Pancreas (tissue), 10 donors: ENCODE measurements at regions not wholly inside any gene's neighbourhood (a gene's known extent, or its start where the extent isn't known, plus 50 kb on each side); places are given as distances from the start of the nearest gene placed in this dataset.

Source experiments
- ATAC-seq, 4 donors: fragments of 200-7000 bp; cut with Tn5 transposase; one replicate each; pipeline versions ENCODE4 v1.8.0 to v1.9.1; 2020; ENCODE audit warnings: mild to moderate bottlenecking in 4 of 4, moderate library complexity in 4 of 4
- DNase-seq, 6 donors: peaks; one replicate each; pipeline ENCODE4 v3.0.0-alpha.2; 2020
- FAIRE-seq: peaks from 2 replicates; lab custom pipeline; 2012; peaks lifted over from hg19 to GRCh38; lab: Jason Lieb, UNC
- H3K27ac ChIP-seq, 4 donors: fragments of 200-600 bp; sonication (generic); 1 replicate in 3 of 4; 2 replicates in 1 of 4; pipeline versions ENCODE4 v1.5.0 to v1.8.0; 2020
- H3K27me3 ChIP-seq, 4 donors: fragments of 200-600 bp; one replicate each; pipeline ENCODE4 v1.8.0; 2021
- H3K36me3 ChIP-seq, 3 donors: fragments of 200-600 bp; sonication (generic) in 1 of 3; one replicate each; pipeline versions ENCODE4 v1.5.0 to v1.8.0; 2020 to 2021
- H3K4me1 ChIP-seq, 3 donors: fragments of 200-600 bp; one replicate each; pipeline ENCODE4 v1.8.0; 2021
- H3K4me3 ChIP-seq, 4 donors: fragments of 200-600 bp; sonication (generic) in 2 of 4; one replicate each; pipeline versions ENCODE4 v1.5.0 to v1.8.0; 2020 to 2021
- H3K9me3 ChIP-seq, 4 donors: fragments of 200-600 bp; one replicate each; pipeline ENCODE4 v1.8.0; 2021
- WGBS, 2 donors: extraction: QIAGEN DNeasy Blood & Tissue Kit; methylation state at CpG; one replicate each; pipeline ENCODE4 v1.1.7; 2013; 5-methylcytosine and 5-hydroxymethylcytosine counted together
- intact Hi-C, 3 donors: fragments of 100-400 bp; cut with DNase I; formaldehyde crosslinking; loops; one replicate each; pipeline versions ENCODE4 v1.11.1 to v1.14.2; 2022
- TF ChIP-seq, protein P1 (sequence below), 4 donors: fragments of 200-600 bp; sonication (generic) in 3 of 4; IDR thresholded peaks; one replicate each; pipeline versions ENCODE4 v1.5.0 to v1.8.0; 2021; ENCODE audit warnings: antibody characterized with exemption in 4 of 4
- donor health status: healthy with polysubstance abuse.
- donor health status: DM: no; HTN: no; CAD: no; lungs with moderate emphysema.
- donor health status: DM: no; HTN: no; CAD: no.
- donor health status: control.
- donor health status: control.
- donor health status: Bipolar disorder and iron deficiency.
- donor health status: DM: yes; HTN: yes; CAD: no.
- donor health status: DM: no; HTN: no; CAD: no.
- donor health status: DM: no; HTN: no; CAD: no.
- donor health status: DM: yes; HTN: yes; CAD: no.

GRCh38 chr20:40431112-40431511, 257.9 kb downstream of the MAFB start:
- ATAC-seq (no peak), DNase-seq (no peak), FAIRE-seq (no peak)
- Histone ChIP-seq H3K9me3 (no peaks in the 10 kb centered on the region), H3K36me3 (no peaks in the 10 kb centered on the region), H3K4me1 (no peaks in the 10 kb centered on the region), H3K27me3 (no peaks in the 10 kb centered on the region), H3K4me3 (no peak overlapping the region), H3K27ac (no peak overlapping the region)
- WGBS, 2 donors: 64 to 76% methylated on average over 4 of the region's 4 CpGs
- intact Hi-C loops: no loop called here
- TF ChIP-seq, protein P1, sequence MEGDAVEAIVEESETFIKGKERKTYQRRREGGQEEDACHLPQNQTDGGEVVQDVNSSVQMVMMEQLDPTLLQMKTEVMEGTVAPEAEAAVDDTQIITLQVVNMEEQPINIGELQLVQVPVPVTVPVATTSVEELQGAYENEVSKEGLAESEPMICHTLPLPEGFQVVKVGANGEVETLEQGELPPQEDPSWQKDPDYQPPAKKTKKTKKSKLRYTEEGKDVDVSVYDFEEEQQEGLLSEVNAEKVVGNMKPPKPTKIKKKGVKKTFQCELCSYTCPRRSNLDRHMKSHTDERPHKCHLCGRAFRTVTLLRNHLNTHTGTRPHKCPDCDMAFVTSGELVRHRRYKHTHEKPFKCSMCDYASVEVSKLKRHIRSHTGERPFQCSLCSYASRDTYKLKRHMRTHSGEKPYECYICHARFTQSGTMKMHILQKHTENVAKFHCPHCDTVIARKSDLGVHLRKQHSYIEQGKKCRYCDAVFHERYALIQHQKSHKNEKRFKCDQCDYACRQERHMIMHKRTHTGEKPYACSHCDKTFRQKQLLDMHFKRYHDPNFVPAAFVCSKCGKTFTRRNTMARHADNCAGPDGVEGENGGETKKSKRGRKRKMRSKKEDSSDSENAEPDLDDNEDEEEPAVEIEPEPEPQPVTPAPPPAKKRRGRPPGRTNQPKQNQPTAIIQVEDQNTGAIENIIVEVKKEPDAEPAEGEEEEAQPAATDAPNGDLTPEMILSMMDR (IDR thresholded peaks at IDR 0.05): no peak

DNA sequence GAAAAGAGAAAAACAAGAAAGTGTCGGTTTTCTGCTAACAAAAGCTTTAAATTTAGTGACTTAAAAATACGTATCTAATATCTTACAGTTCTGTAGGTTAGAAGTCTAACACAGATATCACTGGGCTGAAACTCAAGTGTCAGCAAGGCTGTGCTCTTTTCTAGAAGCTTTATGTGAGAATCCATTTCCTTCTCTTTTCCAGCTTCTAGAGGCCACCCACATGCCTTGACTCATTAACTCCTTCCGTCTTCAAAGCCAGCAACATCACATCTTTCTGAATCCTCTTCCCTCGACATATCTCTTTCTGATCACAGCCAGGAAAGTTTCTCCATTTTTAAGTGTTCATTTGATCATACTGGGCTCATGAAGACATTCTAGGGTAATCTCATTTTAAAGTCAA, 262.0 kb downstream of the MAFB start:
- TF ChIP-seq, protein P1 (IDR thresholded peaks at IDR 0.05): no peak
- no peak for DNase-seq
- no peaks in the 10 kb centered on the region for H3K9me3 ChIP-seq
- WGBS, 2 donors: 57 to 60% methylated on average over 4 of the region's 4 CpGs
- ATAC-seq: no peak
- intact Hi-C loops: no loop called here
- no peaks in the 10 kb centered on the region for H3K4me1 ChIP-seq
- H3K27me3 ChIP-seq: no peaks in the 10 kb centered on the region
- FAIRE-seq: no peak
- no peaks in the 10 kb centered on the region for H3K36me3 ChIP-seq
- H3K4me3 ChIP-seq: no peak overlapping the region
- H3K27ac ChIP-seq: no peak overlapping the region

GRCh38 chr20:40424695-40425094, 264.3 kb downstream of the MAFB start:
- no peak overlapping the region for H3K27ac ChIP-seq
- TF ChIP-seq, protein P1 (IDR thresholded peaks at IDR 0.05): no peak
- H3K4me3 ChIP-seq: no peak overlapping the region
- DNase-seq (no peak), FAIRE-seq (no peak), ATAC-seq (no peak)
- 68 to 73% methylated on average over 1 of the region's 1 CpG for WGBS, 2 donors
- no peaks in the 10 kb centered on the region for H3K27me3 ChIP-seq
- intact Hi-C loops: no loop called here
- no peaks in the 10 kb centered on the region for H3K9me3 ChIP-seq
- no peaks in the 10 kb centered on the region for H3K4me1 ChIP-seq
- H3K36me3 ChIP-seq: no peaks in the 10 kb centered on the region

DNA sequence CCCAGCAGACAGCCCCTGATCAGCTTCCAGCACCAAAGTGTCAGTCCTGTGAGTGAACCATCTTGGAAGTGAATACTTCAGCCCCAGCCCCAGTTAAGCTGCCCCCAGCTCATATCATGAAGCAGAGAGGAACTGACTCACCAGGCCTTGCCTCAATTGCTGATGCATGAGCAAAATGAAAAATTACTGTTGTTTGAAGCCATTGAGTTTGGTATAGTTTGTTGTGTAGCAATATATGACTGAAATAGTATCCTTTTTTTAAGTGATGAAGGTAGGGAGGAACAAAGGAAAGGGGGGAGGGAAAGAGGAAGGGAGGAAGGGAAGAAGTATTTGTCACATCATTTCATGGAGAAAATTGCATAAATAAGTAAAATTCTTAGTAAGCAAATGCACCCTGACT, 266.4 kb downstream of the MAFB start:
- TF ChIP-seq, protein P1 (IDR thresholded peaks at IDR 0.05): no peak
- H3K27me3 ChIP-seq: no peaks in the 10 kb centered on the region
- FAIRE-seq: no peak

DNA sequence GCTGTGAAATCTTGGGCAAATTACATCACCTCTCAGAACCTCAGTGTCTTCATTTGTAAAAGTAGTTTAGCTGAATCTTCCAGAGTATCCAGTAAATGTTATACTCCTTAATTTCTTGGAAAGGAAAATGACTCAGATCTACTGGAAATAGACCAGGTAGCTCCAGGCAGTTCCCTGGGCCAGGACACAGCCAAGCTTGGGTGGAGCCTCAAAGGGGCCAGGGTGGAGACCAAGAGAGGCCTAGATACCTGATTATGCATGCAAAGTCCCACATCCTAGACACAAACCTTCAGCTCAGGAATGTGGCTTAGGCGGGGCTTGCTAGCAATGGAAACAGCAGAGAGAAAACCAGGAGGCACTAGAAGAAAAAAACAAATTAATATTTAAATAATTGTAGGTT, 272.8 kb downstream of the MAFB start:
- H3K9me3 ChIP-seq: no peaks in the 10 kb centered on the region
- H3K4me3 ChIP-seq: no peak overlapping the region
- WGBS, 2 donors: 84 to 97% methylated on average over 1 of the region's 1 CpG
- H3K4me1 ChIP-seq: no peaks in the 10 kb centered on the region
- ATAC-seq (no peak), FAIRE-seq (no peak), DNase-seq (no peak)
- TF ChIP-seq, protein P1 (IDR thresholded peaks at IDR 0.05): no peak
- H3K36me3 ChIP-seq: no peaks in the 10 kb centered on the region
- intact Hi-C loops: no loop called here
- no peaks in the 10 kb centered on the region for H3K27me3 ChIP-seq
- no peak overlapping the region for H3K27ac ChIP-seq

More for the DNA sequence above, 266.4 kb downstream of the MAFB start:
- H3K4me1 ChIP-seq: no peaks in the 10 kb centered on the region
- no peak overlapping the region for H3K4me3 ChIP-seq
- DNase-seq (no peak), ATAC-seq (no peak)
- intact Hi-C loops: no loop called here
- H3K9me3 ChIP-seq: no peaks in the 10 kb centered on the region
- H3K27ac ChIP-seq: no peak overlapping the region
- H3K36me3 ChIP-seq: no peaks in the 10 kb centered on the region
